OCI-LY3 (cell line): ENCODE measurements at regions not wholly inside any gene's neighbourhood (a gene's known extent, or its start where the extent isn't known, plus 50 kb on each side); places are given as distances from the start of the nearest gene placed in this dataset.

Source experiments
- H2AFZ ChIP-seq: fragments of 200-600, 300-600 bp; shearing (Covaris generic); 2 replicates; pipeline ENCODE4 v1.6.0; 2014; ENCODE audit warnings: antibody characterized with exemption, low read depth, low read length
- H3K27ac ChIP-seq: fragments of 200-600, 300-600 bp; sonication (generic); 2 replicates; pipeline ENCODE4 v1.5.1; 2014; ENCODE audit warnings: mild to moderate bottlenecking, low read length, moderate library complexity, mixed read lengths
- H3K27me3 ChIP-seq: fragments of 200-600, 300-600 bp; sonication (generic); 2 replicates; pipeline ENCODE4 v1.6.1; 2014; ENCODE audit warnings: low read depth, low read length, mixed read lengths
- H3K36me3 ChIP-seq: fragments of 200-600, 300-600 bp; sonication (generic); replicated peaks from 2 replicates; pipeline ENCODE3; 2014; ENCODE audit warnings: low read depth, low read length, mixed read lengths
- H3K4me1 ChIP-seq: fragments of 300-600, 200-600 bp; sonication (generic); 2 replicates; pipeline ENCODE4 v1.6.1; 2014; ENCODE audit warnings: low read length, mixed read lengths
- H3K4me2 ChIP-seq: fragments of 200-600, 300-600 bp; sonication (generic); 2 replicates; pipeline ENCODE4 v1.6.1; 2014; ENCODE audit warnings: low read length, mixed read lengths
- H3K4me3 ChIP-seq: fragments of 300-600, 200-600 bp; sonication (generic); 2 replicates; pipeline ENCODE4 v1.5.1; 2014; ENCODE audit warnings: antibody characterized with exemption, mild to moderate bottlenecking, low read length, moderate library complexity
- H3K79me2 ChIP-seq: fragments of 300-600, 200-600 bp; shearing (Covaris generic); 2 replicates; pipeline ENCODE4 v1.6.1; 2014; ENCODE audit warnings: mild to moderate bottlenecking, low read length, mixed read lengths
- H3K9ac ChIP-seq: fragments of 300-600, 200-600 bp; shearing (Covaris generic); 2 replicates; pipeline ENCODE4 v1.6.0; 2014; ENCODE audit warnings: mild to moderate bottlenecking, low read length, moderate library complexity
- H3K9me3 ChIP-seq: fragments of 200-600, 300-600 bp; shearing (Covaris generic); 2 replicates; pipeline ENCODE4 v1.6.1; 2014; ENCODE audit warnings: low read length, mixed read lengths; ENCODE audit not compliant: insufficient read depth
- H4K20me1 ChIP-seq: fragments of 200-600, 300-600 bp; sonication (generic); 2 replicates; pipeline ENCODE4 v1.6.1; 2016; ENCODE audit warnings: low read length, mixed read lengths; ENCODE audit not compliant: insufficient read depth
- CTCF ChIP-seq: fragments of 200-600, 300-600 bp; sonication (generic); IDR thresholded peaks from 2 replicates; pipeline ENCODE4 v1.5.1; 2014; ENCODE audit warnings: antibody characterized with exemption, low read length, low read depth
- EZH2phosphoT487 ChIP-seq: fragments of 200-600 bp; shearing (Covaris generic); IDR thresholded peaks from 2 replicates; pipeline ENCODE4 v1.6.1; 2018; ENCODE audit warnings: antibody characterized with exemption, mixed run types, low read depth

- peaks cover 68% of the 10 kb centered on the region for H3K4me1 ChIP-seq
- H3K27me3 ChIP-seq = 0 out of 2 replicates have a peak, but pooled peaks cover 7% of the 10 kb centered on the region
- H4K20me1 ChIP-seq = no peaks in the 10 kb centered on the region
- TF ChIP-seq CTCF (no peak), EZH2phosphoT487 (no peak)
- H3K79me2 ChIP-seq = no peaks in the 10 kb centered on the region
- peak overlapping the region; percentile 70 for H3K4me2 ChIP-seq
- H3K4me3 ChIP-seq = peak overlapping the region; percentile 2; the same call in 1 of the 2 replicates
- H3K27ac ChIP-seq = peak overlapping the region; percentile 50
- H3K36me3 ChIP-seq = no peaks in the 10 kb centered on the region
- no peak overlapping the region for H2AFZ ChIP-seq
- no peaks in the 10 kb centered on the region for H3K9me3 ChIP-seq
- no peak overlapping the region for H3K9ac ChIP-seq
Measured at GRCh38 chr2:145740302-145740701, 1220.4 kb upstream of the ZEB2 start.

DNA sequence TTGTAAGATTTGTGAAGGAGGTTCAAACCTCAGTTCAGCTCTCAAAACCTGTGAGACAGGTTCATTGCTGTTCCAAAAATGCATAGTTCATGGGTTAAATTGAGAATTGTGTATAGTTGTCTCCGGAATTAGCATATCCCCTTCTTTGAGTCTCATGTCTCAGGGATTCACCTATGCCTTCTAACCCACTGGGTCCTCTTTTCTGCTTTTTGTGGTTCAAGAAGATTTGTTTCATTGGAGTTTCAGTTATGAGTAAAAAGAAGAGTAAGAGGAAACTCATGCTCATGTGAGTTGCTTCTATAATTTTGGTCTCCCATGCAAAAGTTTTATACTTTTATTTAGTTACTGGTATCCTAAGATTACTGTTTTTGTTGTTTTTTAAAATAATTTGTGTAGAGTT is 1219.8 kb upstream of the ZEB2 start:
- Histone ChIP-seq H3K79me2 (no peaks in the 10 kb centered on the region), H3K36me3 (no peaks in the 10 kb centered on the region), H3K27me3 (0 out of 2 replicates have a peak, but pooled peaks cover 7% of the 10 kb centered on the region), H3K9me3 (no peaks in the 10 kb centered on the region), H4K20me1 (no peaks in the 10 kb centered on the region), H3K4me1 (peaks cover 62% of the 10 kb centered on the region), H3K9ac (no peak overlapping the region; the same call in 1 of the 2 replicates), H3K4me3 (peak overlapping the region; percentile 5), H3K27ac (peak overlapping the region; percentile 50), H2AFZ (no peak overlapping the region), H3K4me2 (peak overlapping the region; percentile 70)
- TF ChIP-seq EZH2phosphoT487 (no peak), CTCF (no peak)

DNA sequence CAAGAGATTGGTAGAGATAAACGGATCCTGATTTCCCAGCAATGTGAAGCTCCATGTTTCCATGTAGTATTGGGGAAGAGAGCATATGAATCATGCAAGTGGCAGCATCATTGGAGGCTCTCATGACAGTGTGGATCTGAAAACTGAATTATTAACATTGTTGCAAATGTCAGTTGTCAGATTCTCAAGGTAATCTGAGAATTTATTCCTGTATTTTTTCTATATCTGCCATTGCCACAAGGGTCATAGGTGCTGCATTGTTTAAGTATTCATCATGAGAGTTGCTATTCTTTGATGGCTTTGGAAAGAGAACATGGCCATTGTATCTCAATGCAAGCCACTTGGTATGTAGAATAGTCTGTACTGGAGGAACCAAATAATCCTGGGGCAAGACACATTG is 1217.0 kb upstream of the ZEB2 start:
- H3K27ac ChIP-seq = no peak overlapping the region
- 0 out of 2 replicates have a peak, but pooled peaks cover 7% of the 10 kb centered on the region for H3K27me3 ChIP-seq
- no peaks in the 10 kb centered on the region for H3K36me3 ChIP-seq
- no peak overlapping the region for H3K4me2 ChIP-seq
- H3K79me2 ChIP-seq = no peaks in the 10 kb centered on the region
- H3K4me3 ChIP-seq = no peak overlapping the region
- no peaks in the 10 kb centered on the region for H3K9me3 ChIP-seq
- peaks cover 34% of the 10 kb centered on the region for H3K4me1 ChIP-seq
- no peaks in the 10 kb centered on the region for H4K20me1 ChIP-seq
- no peak overlapping the region for H2AFZ ChIP-seq
- TF ChIP-seq CTCF = no peak
- TF ChIP-seq EZH2phosphoT487 = no peak
- H3K9ac ChIP-seq = no peak overlapping the region

GRCh38 chr2:145731467-145731866 is 1211.5 kb upstream of the ZEB2 start:
- no peak overlapping the region for H3K27ac ChIP-seq
- H3K27me3 ChIP-seq = no peaks in the 10 kb centered on the region
- H3K79me2 ChIP-seq = no peaks in the 10 kb centered on the region
- H4K20me1 ChIP-seq = no peaks in the 10 kb centered on the region
- no peak overlapping the region for H3K9ac ChIP-seq
- H2AFZ ChIP-seq = no peak overlapping the region
- H3K4me3 ChIP-seq = no peak overlapping the region
- H3K36me3 ChIP-seq = no peaks in the 10 kb centered on the region
- no peak overlapping the region for H3K4me2 ChIP-seq
- H3K4me1 ChIP-seq = no peaks in the 10 kb centered on the region
- TF ChIP-seq CTCF = no peak
- no peak for TF ChIP-seq EZH2phosphoT487
- no peaks in the 10 kb centered on the region for H3K9me3 ChIP-seq
